ENCODE measurements at regions not wholly inside any gene's neighbourhood (a gene's known extent, or its start where the extent isn't known, plus 50 kb on each side); places are given as distances from the start of the nearest gene placed in this dataset.

- DNase-seq (ENCODE audit: low read depth): no peak
- TF ChIP-seq, protein P1, sequence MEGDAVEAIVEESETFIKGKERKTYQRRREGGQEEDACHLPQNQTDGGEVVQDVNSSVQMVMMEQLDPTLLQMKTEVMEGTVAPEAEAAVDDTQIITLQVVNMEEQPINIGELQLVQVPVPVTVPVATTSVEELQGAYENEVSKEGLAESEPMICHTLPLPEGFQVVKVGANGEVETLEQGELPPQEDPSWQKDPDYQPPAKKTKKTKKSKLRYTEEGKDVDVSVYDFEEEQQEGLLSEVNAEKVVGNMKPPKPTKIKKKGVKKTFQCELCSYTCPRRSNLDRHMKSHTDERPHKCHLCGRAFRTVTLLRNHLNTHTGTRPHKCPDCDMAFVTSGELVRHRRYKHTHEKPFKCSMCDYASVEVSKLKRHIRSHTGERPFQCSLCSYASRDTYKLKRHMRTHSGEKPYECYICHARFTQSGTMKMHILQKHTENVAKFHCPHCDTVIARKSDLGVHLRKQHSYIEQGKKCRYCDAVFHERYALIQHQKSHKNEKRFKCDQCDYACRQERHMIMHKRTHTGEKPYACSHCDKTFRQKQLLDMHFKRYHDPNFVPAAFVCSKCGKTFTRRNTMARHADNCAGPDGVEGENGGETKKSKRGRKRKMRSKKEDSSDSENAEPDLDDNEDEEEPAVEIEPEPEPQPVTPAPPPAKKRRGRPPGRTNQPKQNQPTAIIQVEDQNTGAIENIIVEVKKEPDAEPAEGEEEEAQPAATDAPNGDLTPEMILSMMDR (IDR thresholded peaks at IDR 0.05; ENCODE audit: control insufficient read depth, insufficient read depth, low read depth, low read length, missing control alignments): no peak
- H3K4me3 ChIP-seq (ENCODE audit: control insufficient read depth, low read depth, low read length): no peak overlapping the region
Observed at GRCh38 chr11:11220786-11221185, 132.3 kb downstream of the CSNK2A3 start.

- DNase-seq (ENCODE audit: low read depth): no peak
- no peak overlapping the region for H3K4me3 ChIP-seq (ENCODE audit: control insufficient read depth, low read depth, low read length)
- TF ChIP-seq, protein P1 (IDR thresholded peaks at IDR 0.05; ENCODE audit: control insufficient read depth, insufficient read depth, low read depth, low read length, missing control alignments): no peak
Observed at GRCh38 chr11:11218629-11218986, 134.4 kb downstream of the CSNK2A3 start.

DNA sequence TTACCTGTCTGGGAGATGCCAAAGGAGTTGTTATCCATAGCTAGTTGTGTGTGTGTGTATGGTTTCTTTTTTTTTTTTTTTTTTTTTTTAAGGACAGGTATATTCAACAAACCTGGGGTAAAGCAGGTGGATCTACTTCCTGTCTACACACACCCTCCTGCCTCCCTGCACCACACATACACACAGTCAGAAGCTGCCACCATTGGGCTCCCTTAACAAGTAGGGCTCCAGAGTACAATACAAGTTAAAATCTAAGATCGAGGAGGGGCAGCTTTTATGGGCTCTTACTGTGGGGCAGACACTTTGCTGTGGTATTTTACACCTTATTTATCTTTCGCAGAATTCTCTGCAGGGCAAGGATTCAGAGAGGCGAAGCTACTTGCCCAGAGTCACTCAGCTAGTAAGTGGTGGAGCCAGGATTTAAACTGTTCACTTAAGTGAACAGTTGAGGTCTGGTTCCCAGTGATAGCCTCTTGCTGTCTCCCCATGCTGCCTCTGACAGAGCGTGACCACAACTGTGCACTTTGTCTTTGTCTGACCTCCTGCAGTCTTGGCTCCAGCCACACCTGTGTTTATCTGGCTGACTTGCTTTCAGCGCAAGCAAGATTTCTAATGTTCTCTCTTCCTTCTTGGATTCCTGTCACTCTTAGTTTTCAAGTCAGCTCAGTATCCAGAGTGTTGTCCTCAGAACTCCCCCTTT lies 135.0 kb downstream of the CSNK2A3 start:
- TF ChIP-seq, protein P1 (IDR thresholded peaks at IDR 0.05; ENCODE audit: control insufficient read depth, insufficient read depth, low read depth, low read length, missing control alignments): no peak
- DNase-seq (ENCODE audit: low read depth): no peak
- H3K4me3 ChIP-seq (ENCODE audit: control insufficient read depth, low read depth, low read length): no peak overlapping the region

DNA sequence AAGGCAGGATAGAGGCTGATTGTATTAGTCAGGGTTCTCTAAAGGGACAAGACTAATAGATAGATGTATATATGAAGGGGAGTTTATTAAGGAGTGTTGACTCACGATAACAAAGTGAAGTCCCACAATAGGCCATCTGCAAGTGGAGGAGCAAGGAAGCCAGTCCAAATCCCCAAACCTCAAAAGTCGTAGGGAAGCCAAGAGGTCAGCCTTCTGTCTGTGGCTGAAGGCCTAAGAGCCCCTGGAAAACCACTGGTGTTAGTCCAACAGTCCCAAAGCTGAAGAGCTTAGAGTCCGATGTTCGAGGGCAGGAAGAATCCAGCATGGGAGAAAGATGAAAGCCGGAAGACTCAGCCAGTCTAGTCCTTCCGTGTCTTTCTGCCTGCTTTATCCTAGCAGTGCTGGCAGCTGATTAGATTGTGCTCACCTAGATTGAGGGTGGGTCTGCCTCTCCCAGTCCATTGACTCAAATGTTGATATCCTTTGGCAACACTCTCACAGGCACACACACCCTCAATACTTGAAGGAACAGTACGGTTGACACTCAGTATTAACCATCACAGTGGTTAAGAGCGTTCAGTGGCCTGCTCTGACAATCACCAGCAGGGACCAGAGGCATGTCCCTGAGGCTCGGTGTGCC lies 135.6 kb downstream of the CSNK2A3 start:
- H3K4me3 ChIP-seq (ENCODE audit: control insufficient read depth, low read depth, low read length): no peak overlapping the region
- TF ChIP-seq, protein P1 (IDR thresholded peaks at IDR 0.05; ENCODE audit: control insufficient read depth, insufficient read depth, low read depth, low read length, missing control alignments): no peak
- no peak for DNase-seq (ENCODE audit: low read depth)

- no peak overlapping the region for H3K4me3 ChIP-seq (ENCODE audit: control insufficient read depth, low read depth, low read length)
- TF ChIP-seq, protein P1 (IDR thresholded peaks at IDR 0.05; ENCODE audit: control insufficient read depth, insufficient read depth, low read depth, low read length, missing control alignments): no peak
- DNase-seq (ENCODE audit: low read depth): no peak
Observed at GRCh38 chr11:11215944-11216343, 137.1 kb downstream of the CSNK2A3 start.

- H3K4me3 ChIP-seq (ENCODE audit: control insufficient read depth, low read depth, low read length): no peak overlapping the region
- DNase-seq (ENCODE audit: low read depth): no peak
- TF ChIP-seq, protein P1 (IDR thresholded peaks at IDR 0.05; ENCODE audit: control insufficient read depth, insufficient read depth, low read depth, low read length, missing control alignments): no peak
Observed at GRCh38 chr11:11215058-11215815, 137.8 kb downstream of the CSNK2A3 start.

Measured in AG09309 (cell line).